Neural cell (in vitro differentiated cells): ENCODE measurements at regions not wholly inside any gene's neighbourhood (a gene's known extent, or its start where the extent isn't known, plus 50 kb on each side); places are given as distances from the start of the nearest gene placed in this dataset.

Experiments used
- EP300 ChIP-seq: fragments of 450-650 bp; conservative IDR thresholded peaks from 2 replicates; pipeline ENCODE4 v1.6.1; 2014; ENCODE audit warnings: antibody characterized with exemption, mild to moderate bottlenecking, moderate library complexity; ENCODE audit not compliant: poor library complexity, severe bottlenecking
- EZH2 ChIP-seq: fragments of 200-600, 300-800 bp; shearing (Covaris generic), sonication (generic); IDR thresholded peaks from 2 replicates; pipeline ENCODE4 v1.6.1; 2014; ENCODE audit warnings: antibody characterized with exemption, low read length, borderline replicate concordance, mild to moderate bottlenecking; ENCODE audit not compliant: insufficient read depth, poor library complexity, severe bottlenecking
- POLR2AphosphoS5 ChIP-seq: IDR thresholded peaks from 2 replicates; pipeline ENCODE4 v1.6.1; 2012
- RAD21 ChIP-seq: fragments of 450-650 bp; conservative IDR thresholded peaks from 2 replicates; pipeline ENCODE4 v1.6.1; 2014; ENCODE audit warnings: antibody characterized with exemption, mild to moderate bottlenecking, moderate library complexity
- TAF1 ChIP-seq: IDR thresholded peaks from 2 replicates; pipeline ENCODE4 v1.6.1; 2012; ENCODE audit warnings: low read depth

DNA sequence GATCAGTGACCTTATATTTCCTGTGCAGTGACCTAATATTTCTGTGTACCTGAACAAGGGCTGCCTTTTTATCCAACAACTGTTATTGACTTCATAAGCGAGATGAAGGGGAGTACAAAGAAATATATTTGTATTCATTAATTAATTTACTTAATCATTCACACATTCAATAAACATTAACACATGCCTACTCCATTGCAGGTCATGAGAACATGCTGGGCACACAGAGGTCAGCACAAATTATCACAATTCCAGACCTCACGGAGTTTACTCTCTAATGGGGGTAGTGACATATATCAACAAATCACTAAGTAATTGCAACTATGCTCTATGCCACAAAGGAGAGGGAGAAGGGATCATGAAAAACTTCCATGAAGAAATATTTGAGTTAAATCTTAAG lies 614.6 kb downstream of the TOX3 start:
- TF ChIP-seq EZH2 (no peak), RAD21 (no peak), TAF1 (no peak), EP300 (no peak), POLR2AphosphoS5 (no peak)
